A549 (cell line): ENCODE measurements at regions not wholly inside any gene's neighbourhood (a gene's known extent, or its start where the extent isn't known, plus 50 kb on each side); places are given as distances from the start of the nearest gene placed in this dataset.

ENCODE experiments used
- ATAC-seq, 2 experiments: fragments of 200-7000 bp in 1 of 2; fragments of >200 bp in 1 of 2; cut with Nextera tagmentation in 1 of 2; cut with Tn5 transposase in 1 of 2; 3 replicates each; pipeline versions ENCODE4 v1.8.0 to v1.9.1; 2018 to 2020; ENCODE audit warnings: mild to moderate bottlenecking in 1 of 2, moderate library complexity in 1 of 2
- CTCF ChIA-PET: fragments of 300-600 bp; sonication (Branson Sonifier 250); formaldehyde crosslinking; extraction: SDS; loops from one replicate; lab custom pipeline; 2021; ENCODE audit warnings: antibody characterized with exemption, inconsistent platforms; lab: Yijun Ruan, JAX
- POLR2A ChIA-PET: fragments of 350-600 bp; formaldehyde crosslinking; extraction: SDS; loops from one replicate; lab custom pipeline; 2021; ENCODE audit warnings: antibody characterized with exemption, inconsistent platforms; lab: Yijun Ruan, JAX
- DNase-seq, 2 experiments: peaks; one replicate each; pipeline versions ENCODE4 v3.0.0 to v3.0.0-alpha.2; 2011 to 2016; ENCODE audit warnings: low read depth in 1 of 2, low spot score in 1 of 2
- FAIRE-seq: peaks from 2 replicates; lab custom pipeline; 2011; peaks lifted over from hg19 to GRCh38; lab: Jason Lieb, UNC
- H3K27ac ChIP-seq, 2 experiments: fragments of >200 bp; sonication (Bioruptor Twin); formaldehyde crosslinking; 3 replicates each; pipeline ENCODE4 v1.5.1; 2016 to 2017
- H3K4me1 ChIP-seq: fragments of >200 bp; sonication (Bioruptor Twin); formaldehyde crosslinking; 3 replicates; pipeline ENCODE4 v1.6.1; 2016
- H3K4me2 ChIP-seq: fragments of >200 bp; sonication (Bioruptor Twin); formaldehyde crosslinking; 3 replicates; pipeline ENCODE4 v1.6.1; 2016
- H3K4me3 ChIP-seq: fragments of >200 bp; sonication (Bioruptor Twin); formaldehyde crosslinking; 3 replicates; pipeline ENCODE4 v1.5.1; 2016
- H3K9me3 ChIP-seq: fragments of >200 bp; sonication (Bioruptor Twin); formaldehyde crosslinking; 3 replicates; pipeline ENCODE4 v1.6.1; 2016
- BHLHE40 ChIP-seq: IDR thresholded peaks from 2 replicates; pipeline ENCODE4 v1.6.1; 2012; ENCODE audit warnings: low read depth, low read length, inconsistent platforms
- CBX2 ChIP-seq: fragments of 200-600 bp; sonication (generic); IDR thresholded peaks from 2 replicates; pipeline ENCODE4 v1.6.1; 2016; ENCODE audit warnings: low read depth, mild to moderate bottlenecking, borderline replicate concordance
- CEBPB ChIP-seq, 2 experiments: fragments of >200 bp in 1 of 2; sonication (Bioruptor Twin) in 1 of 2; formaldehyde crosslinking in 1 of 2; IDR thresholded peaks; 2 replicates each; pipeline ENCODE4 v1.6.1; 2012 to 2016
- CHD4 ChIP-seq: fragments of 200-600 bp; sonication (generic); IDR thresholded peaks from 2 replicates; pipeline ENCODE4 v1.6.1; 2016; ENCODE audit warnings: antibody characterized with exemption, mild to moderate bottlenecking, borderline replicate concordance
- EHF ChIP-seq: fragments of 250-450 bp; sonication (Bioruptor Pico); IDR thresholded peaks from 2 replicates; pipeline ENCODE4 v1.5.0; 2020; ENCODE audit warnings: mild to moderate bottlenecking
- EHMT2 ChIP-seq: fragments of 200-600 bp; sonication (generic); IDR thresholded peaks from 2 replicates; pipeline ENCODE4 v1.6.1; 2016; ENCODE audit warnings: antibody characterized with exemption, low read depth, mild to moderate bottlenecking, moderate library complexity
- EP300 ChIP-seq, 2 experiments: fragments of >200 bp; sonication (Bioruptor Twin); formaldehyde crosslinking; IDR thresholded peaks; 2 replicates in 1 of 2; 3 replicates in 1 of 2; pipeline ENCODE4 v1.6.1; 2016 to 2017
- ESRRA ChIP-seq: fragments of 150-350 bp; IDR thresholded peaks from 2 replicates; pipeline ENCODE4 v1.6.1; 2014; ENCODE audit warnings: mild to moderate bottlenecking, low read length, borderline replicate concordance
- FOSB ChIP-seq: fragments of 250-450 bp; sonication (Bioruptor Pico); IDR thresholded peaks from 2 replicates; pipeline ENCODE4 v1.5.0; 2020; ENCODE audit warnings: mild to moderate bottlenecking, moderate library complexity
- GATA3 ChIP-seq: IDR thresholded peaks from 2 replicates; pipeline ENCODE4 v1.6.1; 2012; ENCODE audit warnings: borderline replicate concordance
- HDAC2 ChIP-seq: fragments of 200-600 bp; sonication (generic); IDR thresholded peaks from 2 replicates; pipeline ENCODE4 v1.6.1; 2016
- HEYL ChIP-seq: fragments of 250-450 bp; sonication (Bioruptor Pico); IDR thresholded peaks from 2 replicates; pipeline ENCODE4 v1.8.0; 2021; ENCODE audit warnings: mild to moderate bottlenecking, moderate library complexity
- HOXA7 ChIP-seq: fragments of 250-450 bp; sonication (Bioruptor Pico); IDR thresholded peaks from 2 replicates; pipeline ENCODE4 v1.5.0; 2020; ENCODE audit warnings: mild to moderate bottlenecking, moderate library complexity
- HOXB5 ChIP-seq: fragments of 250-450 bp; sonication (Bioruptor Pico); IDR thresholded peaks from 2 replicates; pipeline ENCODE4 v1.5.0; 2020; ENCODE audit warnings: mild to moderate bottlenecking, moderate library complexity
- JUNB ChIP-seq: fragments of >200 bp; sonication (Bioruptor Twin); formaldehyde crosslinking; IDR thresholded peaks from 2 replicates; pipeline ENCODE4 v1.6.1; 2016
- MAZ ChIP-seq: fragments of 150-350 bp; IDR thresholded peaks from 2 replicates; pipeline ENCODE4 v1.6.1; 2014; ENCODE audit warnings: antibody characterized with exemption, low read depth, low read length, borderline replicate concordance
- MYC ChIP-seq: IDR thresholded peaks from 2 replicates; pipeline ENCODE4 v1.6.1; 2012; ENCODE audit warnings: mild to moderate bottlenecking, inconsistent platforms, low read length, improper control_type of control experiment, borderline replicate concordance
- POLR2AphosphoS2 ChIP-seq: conservative IDR thresholded peaks from 2 replicates; pipeline ENCODE4 v1.6.1; 2012; ENCODE audit warnings: low read length, improper control_type of control experiment, inconsistent platforms
- RARB ChIP-seq: fragments of 250-450 bp; sonication (Bioruptor Pico); IDR thresholded peaks from 2 replicates; pipeline ENCODE4 v1.8.0; 2021; ENCODE audit warnings: mild to moderate bottlenecking, moderate library complexity
- RCOR1 ChIP-seq: fragments of 150-350 bp; IDR thresholded peaks from 2 replicates; pipeline ENCODE4 v1.6.1; 2014; ENCODE audit warnings: antibody characterized with exemption, low read length, low read depth
- RFX5 ChIP-seq: fragments of 450-650 bp; IDR thresholded peaks from 2 replicates; pipeline ENCODE4 v1.7.1; 2014; ENCODE audit warnings: antibody characterized with exemption, mild to moderate bottlenecking, moderate library complexity
- SMC3 ChIP-seq: fragments of >200 bp; sonication (Bioruptor Twin); formaldehyde crosslinking; IDR thresholded peaks from 3 replicates; pipeline ENCODE4 v1.6.1; 2018; ENCODE audit warnings: inconsistent platforms
- SREBF2 ChIP-seq: fragments of 450-650 bp; IDR thresholded peaks from 2 replicates; pipeline ENCODE4 v1.6.1; 2014; ENCODE audit warnings: mild to moderate bottlenecking, moderate library complexity
- TFCP2L1 ChIP-seq: fragments of 250-450 bp; sonication (Bioruptor Pico); IDR thresholded peaks from 2 replicates; pipeline ENCODE4 v1.5.0; 2021; ENCODE audit warnings: mild to moderate bottlenecking
- ZC3H11A ChIP-seq: fragments of 450-650 bp; IDR thresholded peaks from 2 replicates; pipeline ENCODE4 v1.6.1; 2014; ENCODE audit warnings: antibody characterized with exemption, mild to moderate bottlenecking
- ZNF302 ChIP-seq: fragments of 250-450 bp; sonication (Bioruptor Pico); IDR thresholded peaks from 2 replicates; pipeline ENCODE4 v1.9.0; 2021; ENCODE audit warnings: inconsistent platforms, mild to moderate bottlenecking, moderate library complexity
- WGBS: methylation state at CpG from one replicate; pipeline ENCODE4 v1.1.6; 2017; ENCODE audit errors: missing lambda C conversion rate; 5-methylcytosine and 5-hydroxymethylcytosine counted together
- TF ChIP-seq, protein P1 (sequence below): fragments of 200-600 bp; sonication (generic); IDR thresholded peaks from 2 replicates; pipeline ENCODE4 v1.6.1; 2016; ENCODE audit warnings: antibody characterized with exemption, mild to moderate bottlenecking, moderate library complexity
- TF ChIP-seq, protein P2 (sequence below): fragments of >200 bp; sonication (Bioruptor Twin); formaldehyde crosslinking; IDR thresholded peaks from 2 replicates; pipeline ENCODE4 v1.6.1; 2016
- TF ChIP-seq, protein P3 (sequence below): IDR thresholded peaks from 2 replicates; pipeline ENCODE4 v1.6.1; 2012
- TF ChIP-seq, protein P4 (sequence below): fragments of >200 bp; sonication (Bioruptor Twin); formaldehyde crosslinking; IDR thresholded peaks from 3 replicates; pipeline ENCODE4 v1.6.1; 2016

DNA sequence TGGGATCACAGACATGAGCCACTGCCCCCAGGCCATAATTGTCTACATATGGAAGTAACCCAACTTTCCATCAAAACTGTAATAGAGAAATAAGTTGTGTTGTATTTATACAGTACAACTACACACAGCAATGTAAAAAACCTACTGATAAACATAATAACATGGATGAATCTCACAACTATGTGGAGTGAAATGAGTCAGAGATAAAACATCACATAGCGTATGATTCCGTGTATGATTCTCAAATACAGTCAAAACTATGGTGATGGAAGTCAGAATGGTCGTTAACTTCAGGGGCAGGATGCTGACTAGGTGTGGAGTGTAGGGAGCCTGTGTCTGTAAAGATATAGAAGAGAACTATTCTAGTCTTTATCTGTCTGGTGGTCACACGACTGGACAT lies 332.7 kb upstream of the SLCO3A1 start:
- H3K9me3 ChIP-seq = no peaks in the 10 kb centered on the region
- 28% methylated on average over 4 of the region's 4 CpGs for WGBS
- DNase-seq = no peak
- TF ChIP-seq SREBF2 = no peak
- TF ChIP-seq HOXA7 (CRISPR knock-in tag) = no peak
- H3K4me2 ChIP-seq = no peak overlapping the region
- no peak overlapping the region for H3K27ac ChIP-seq
- no peak for FAIRE-seq
- peaks cover 10% of the 10 kb centered on the region; the same call in 2 of the 3 replicates for H3K4me1 ChIP-seq
- H3K4me3 ChIP-seq = no peak overlapping the region
- CTCF ChIA-PET = interaction anchor here (1.6 to 3.0 kb wide), 4 partner anchors 17 to 465 kb away, joined by 4 to 18 read pairs (median 10); no protein-coding TSS in a partner anchor
- 0 out of 6 replicates have a peak, but pooled peaks of 1 of the 2 experiments have one; percentile 37 for ATAC-seq
- POLR2A ChIA-PET = no interaction called here

DNA sequence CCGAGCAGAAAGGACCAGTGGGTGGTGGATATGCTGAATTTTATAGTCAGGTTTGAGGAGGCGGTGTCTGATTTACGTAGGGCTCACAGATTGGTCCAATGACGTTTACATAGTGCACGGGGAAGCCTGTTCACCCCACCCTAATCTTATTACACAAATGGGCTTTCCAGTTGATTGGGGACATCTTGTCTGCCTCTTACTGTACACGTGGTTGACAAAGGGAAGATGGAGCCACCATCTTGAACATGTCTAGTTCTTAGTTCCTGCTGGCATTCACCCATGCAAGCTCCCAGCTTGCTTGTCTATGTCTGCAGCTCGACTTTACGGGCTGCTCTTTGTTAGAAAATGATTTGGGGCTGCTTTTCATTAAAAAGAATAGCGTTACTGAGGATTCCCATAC lies 332.0 kb upstream of the SLCO3A1 start:
- H3K4me1 ChIP-seq = peaks cover 9% of the 10 kb centered on the region; the same call in 2 of the 3 replicates
- ChIA-PET POLR2A (no interaction called here), CTCF (interaction anchor here (0.9 to 2.7 kb wide), 4 partner anchors 219 to 466 kb away, joined by 3 to 18 read pairs (median 6); no protein-coding TSS in a partner anchor)
- 57% methylated on average over 9 of the region's 9 CpGs for WGBS
- no peak for TF ChIP-seq JUNB
- TF ChIP-seq EHF (CRISPR knock-in tag) = no peak
- no peak for TF ChIP-seq HOXB5 (CRISPR knock-in tag)
- TF ChIP-seq ZC3H11A = no peak
- TF ChIP-seq CHD4 = no peak
- no peak for TF ChIP-seq ESRRA
- no peak for TF ChIP-seq RARB (CRISPR knock-in tag)
- no peak for TF ChIP-seq EHMT2
- no peak for TF ChIP-seq FOSB (CRISPR knock-in tag)
- no peak for TF ChIP-seq TFCP2L1 (CRISPR knock-in tag)
- no peak for TF ChIP-seq POLR2AphosphoS2
- TF ChIP-seq MYC = no peak
- TF ChIP-seq, protein P1, sequence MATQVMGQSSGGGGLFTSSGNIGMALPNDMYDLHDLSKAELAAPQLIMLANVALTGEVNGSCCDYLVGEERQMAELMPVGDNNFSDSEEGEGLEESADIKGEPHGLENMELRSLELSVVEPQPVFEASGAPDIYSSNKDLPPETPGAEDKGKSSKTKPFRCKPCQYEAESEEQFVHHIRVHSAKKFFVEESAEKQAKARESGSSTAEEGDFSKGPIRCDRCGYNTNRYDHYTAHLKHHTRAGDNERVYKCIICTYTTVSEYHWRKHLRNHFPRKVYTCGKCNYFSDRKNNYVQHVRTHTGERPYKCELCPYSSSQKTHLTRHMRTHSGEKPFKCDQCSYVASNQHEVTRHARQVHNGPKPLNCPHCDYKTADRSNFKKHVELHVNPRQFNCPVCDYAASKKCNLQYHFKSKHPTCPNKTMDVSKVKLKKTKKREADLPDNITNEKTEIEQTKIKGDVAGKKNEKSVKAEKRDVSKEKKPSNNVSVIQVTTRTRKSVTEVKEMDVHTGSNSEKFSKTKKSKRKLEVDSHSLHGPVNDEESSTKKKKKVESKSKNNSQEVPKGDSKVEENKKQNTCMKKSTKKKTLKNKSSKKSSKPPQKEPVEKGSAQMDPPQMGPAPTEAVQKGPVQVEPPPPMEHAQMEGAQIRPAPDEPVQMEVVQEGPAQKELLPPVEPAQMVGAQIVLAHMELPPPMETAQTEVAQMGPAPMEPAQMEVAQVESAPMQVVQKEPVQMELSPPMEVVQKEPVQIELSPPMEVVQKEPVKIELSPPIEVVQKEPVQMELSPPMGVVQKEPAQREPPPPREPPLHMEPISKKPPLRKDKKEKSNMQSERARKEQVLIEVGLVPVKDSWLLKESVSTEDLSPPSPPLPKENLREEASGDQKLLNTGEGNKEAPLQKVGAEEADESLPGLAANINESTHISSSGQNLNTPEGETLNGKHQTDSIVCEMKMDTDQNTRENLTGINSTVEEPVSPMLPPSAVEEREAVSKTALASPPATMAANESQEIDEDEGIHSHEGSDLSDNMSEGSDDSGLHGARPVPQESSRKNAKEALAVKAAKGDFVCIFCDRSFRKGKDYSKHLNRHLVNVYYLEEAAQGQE = no peak
- TF ChIP-seq BHLHE40 = no peak
- no peak for TF ChIP-seq RCOR1
- no peak for TF ChIP-seq EP300 (IDR thresholded peaks at IDR 0.05)
- no peak for TF ChIP-seq CEBPB (IDR thresholded peaks at IDR 0.05)
- ATAC-seq (no peak), DNase-seq (no peak), FAIRE-seq (no peak)
- H3K9me3 ChIP-seq = no peaks in the 10 kb centered on the region
- H3K27ac ChIP-seq = peak overlapping the region in 1 of 2 experiments; percentile 17; a peak in 2 of 6 replicates
- H3K4me3 ChIP-seq = no peak overlapping the region
- peak overlapping the region; percentile 25; the same call in 2 of the 3 replicates for H3K4me2 ChIP-seq

DNA sequence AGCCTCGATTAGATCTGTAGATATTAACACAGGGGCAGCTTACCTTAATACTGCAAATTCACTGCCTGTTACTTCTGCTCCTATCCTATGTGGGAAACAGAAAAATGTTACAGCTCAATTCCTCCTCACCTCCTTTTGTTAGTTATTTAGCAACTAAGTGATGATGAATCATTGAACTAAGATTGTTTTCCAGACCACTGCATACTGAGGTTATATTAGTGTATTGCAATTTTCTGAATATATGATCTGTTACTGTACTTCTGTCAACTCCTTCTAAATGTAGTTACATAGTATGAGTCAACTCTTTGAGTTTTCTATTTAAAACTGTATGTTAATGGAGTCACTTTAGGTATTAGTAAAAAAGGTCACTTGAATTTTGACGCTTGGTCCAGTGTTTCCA lies 331.5 kb upstream of the SLCO3A1 start:
- peak overlapping the region in 1 of 2 experiments; percentile 17; a peak in 2 of 6 replicates for H3K27ac ChIP-seq
- CTCF ChIA-PET = interaction anchor here (0.9 to 2.7 kb wide), 4 partner anchors 220 to 466 kb away, joined by 3 to 18 read pairs (median 6); no protein-coding TSS in a partner anchor
- peaks cover 9% of the 10 kb centered on the region; the same call in 2 of the 3 replicates for H3K4me1 ChIP-seq
- no peak for TF ChIP-seq CBX2
- TF ChIP-seq, protein P2, sequence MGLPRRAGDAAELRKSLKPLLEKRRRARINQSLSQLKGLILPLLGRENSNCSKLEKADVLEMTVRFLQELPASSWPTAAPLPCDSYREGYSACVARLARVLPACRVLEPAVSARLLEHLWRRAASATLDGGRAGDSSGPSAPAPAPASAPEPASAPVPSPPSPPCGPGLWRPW = no peak
- TF ChIP-seq SMC3 = no peak
- no peak for TF ChIP-seq ZNF302 (CRISPR knock-in tag)
- no peak for TF ChIP-seq HEYL (CRISPR knock-in tag)
- no peak for TF ChIP-seq HDAC2
- TF ChIP-seq BHLHE40 = no peak
- TF ChIP-seq, protein P3, sequence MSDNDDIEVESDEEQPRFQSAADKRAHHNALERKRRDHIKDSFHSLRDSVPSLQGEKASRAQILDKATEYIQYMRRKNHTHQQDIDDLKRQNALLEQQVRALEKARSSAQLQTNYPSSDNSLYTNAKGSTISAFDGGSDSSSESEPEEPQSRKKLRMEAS = no peak
- TF ChIP-seq, protein P4, sequence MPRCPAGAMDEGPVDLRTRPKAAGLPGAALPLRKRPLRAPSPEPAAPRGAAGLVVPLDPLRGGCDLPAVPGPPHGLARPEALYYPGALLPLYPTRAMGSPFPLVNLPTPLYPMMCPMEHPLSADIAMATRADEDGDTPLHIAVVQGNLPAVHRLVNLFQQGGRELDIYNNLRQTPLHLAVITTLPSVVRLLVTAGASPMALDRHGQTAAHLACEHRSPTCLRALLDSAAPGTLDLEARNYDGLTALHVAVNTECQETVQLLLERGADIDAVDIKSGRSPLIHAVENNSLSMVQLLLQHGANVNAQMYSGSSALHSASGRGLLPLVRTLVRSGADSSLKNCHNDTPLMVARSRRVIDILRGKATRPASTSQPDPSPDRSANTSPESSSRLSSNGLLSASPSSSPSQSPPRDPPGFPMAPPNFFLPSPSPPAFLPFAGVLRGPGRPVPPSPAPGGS = no peak
- TF ChIP-seq SREBF2 = no peak
- TF ChIP-seq GATA3 = no peak
- TF ChIP-seq RFX5 = no peak
- no peak for TF ChIP-seq MAZ
- no peak for TF ChIP-seq ZC3H11A
- FAIRE-seq (no peak), ATAC-seq (peak; percentile 25 to 46; a peak in 2 of 6 replicates), DNase-seq (no peak)
- WGBS = 48% methylated on average over 2 of the region's 2 CpGs
- peak overlapping the region; percentile 25 for H3K4me2 ChIP-seq
- no peaks in the 10 kb centered on the region for H3K9me3 ChIP-seq
- POLR2A ChIA-PET = no interaction called here
- no peak overlapping the region for H3K4me3 ChIP-seq
